Spleen (tissue), 7 donors: ENCODE measurements at regions not wholly inside any gene's neighbourhood (a gene's known extent, or its start where the extent isn't known, plus 50 kb on each side); places are given as distances from the start of the nearest gene placed in this dataset.

ENCODE experiments used
- POLR2A ChIP-seq, 3 donors: fragments of 450-650 bp; IDR thresholded peaks; one replicate each; pipeline ENCODE4 v1.5.1; 2017; ENCODE audit warnings: antibody characterized with exemption in 3 of 3, mild to moderate bottlenecking in 1 of 3
- TF ChIP-seq, protein P1 (sequence below), 11 experiments: fragments of 200-600 bp in 7 of 11; fragments of 450-650 bp in 4 of 11; sonication (generic) in 4 of 11; IDR thresholded peaks in 8 of 11; conservative IDR thresholded peaks in 3 of 11; 1 replicate in 7 of 11; 2 replicates in 4 of 11; pipeline versions ENCODE4 v1.4.0 to v1.8.0; 2016 to 2021; ENCODE audit warnings: antibody characterized with exemption in 11 of 11, inconsistent platforms in 4 of 11, mild to moderate bottlenecking in 1 of 11
- donor health status: DM: no; HTN: no; CAD: no; lungs with moderate emphysema.
- donor health status: DM: no; HTN: no; CAD: no.
- donor health status: DM: no; HTN: no; CAD: no.

- TF ChIP-seq, protein P1, sequence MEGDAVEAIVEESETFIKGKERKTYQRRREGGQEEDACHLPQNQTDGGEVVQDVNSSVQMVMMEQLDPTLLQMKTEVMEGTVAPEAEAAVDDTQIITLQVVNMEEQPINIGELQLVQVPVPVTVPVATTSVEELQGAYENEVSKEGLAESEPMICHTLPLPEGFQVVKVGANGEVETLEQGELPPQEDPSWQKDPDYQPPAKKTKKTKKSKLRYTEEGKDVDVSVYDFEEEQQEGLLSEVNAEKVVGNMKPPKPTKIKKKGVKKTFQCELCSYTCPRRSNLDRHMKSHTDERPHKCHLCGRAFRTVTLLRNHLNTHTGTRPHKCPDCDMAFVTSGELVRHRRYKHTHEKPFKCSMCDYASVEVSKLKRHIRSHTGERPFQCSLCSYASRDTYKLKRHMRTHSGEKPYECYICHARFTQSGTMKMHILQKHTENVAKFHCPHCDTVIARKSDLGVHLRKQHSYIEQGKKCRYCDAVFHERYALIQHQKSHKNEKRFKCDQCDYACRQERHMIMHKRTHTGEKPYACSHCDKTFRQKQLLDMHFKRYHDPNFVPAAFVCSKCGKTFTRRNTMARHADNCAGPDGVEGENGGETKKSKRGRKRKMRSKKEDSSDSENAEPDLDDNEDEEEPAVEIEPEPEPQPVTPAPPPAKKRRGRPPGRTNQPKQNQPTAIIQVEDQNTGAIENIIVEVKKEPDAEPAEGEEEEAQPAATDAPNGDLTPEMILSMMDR (IDR thresholded peaks at IDR 0.05 in 8 of 11, conservative IDR thresholded peaks at IDR 0.05 in 3 of 11), result no peak
- no peak for TF ChIP-seq POLR2A (IDR thresholded peaks at IDR 0.05)
Observed at GRCh38 chr3:31384117-31384516, 148.6 kb upstream of the STT3B start.
